GM23338 (cell line): ENCODE measurements at regions not wholly inside any gene's neighbourhood (a gene's known extent, or its start where the extent isn't known, plus 50 kb on each side); places are given as distances from the start of the nearest gene placed in this dataset.

ENCODE experiments used
- ATAC-seq: fragments of 200-7000 bp; cut with Tn5 transposase; 3 replicates; pipeline ENCODE4 v1.9.1; 2020
- DNase-seq: peaks from one replicate; pipeline ENCODE4 v3.0.0-alpha.2; 2015; ENCODE audit warnings: low spot score
- H2AFZ ChIP-seq: fragments of 200-600 bp; sonication (generic); 2 replicates; pipeline ENCODE4 v1.8.0; 2016; ENCODE audit warnings: antibody characterized with exemption, mild to moderate bottlenecking, moderate library complexity
- H3F3A ChIP-seq: fragments of 200-600 bp; sonication (generic); replicated peaks from 2 replicates; pipeline ENCODE4 v1.8.0; 2017; ENCODE audit warnings: antibody characterized with exemption, mixed run types, low read depth
- H3K27ac ChIP-seq: fragments of 200-600 bp; sonication (generic); 2 replicates; pipeline ENCODE4 v1.6.1; 2016; ENCODE audit warnings: low read depth
- H3K27me3 ChIP-seq: fragments of 200-600 bp; sonication (generic); 2 replicates; pipeline ENCODE4 v1.8.0; 2016; ENCODE audit warnings: mild to moderate bottlenecking, mixed run types, moderate library complexity; ENCODE audit not compliant: insufficient read depth
- H3K36me3 ChIP-seq: fragments of 200-600 bp; sonication (generic); 2 replicates; pipeline ENCODE4 v1.8.0; 2016; ENCODE audit warnings: mild to moderate bottlenecking; ENCODE audit not compliant: insufficient read depth
- H3K4me1 ChIP-seq: fragments of 200-600 bp; sonication (generic); 2 replicates; pipeline ENCODE4 v1.8.0; 2016; ENCODE audit warnings: mild to moderate bottlenecking, moderate library complexity; ENCODE audit not compliant: insufficient read depth
- H3K4me2 ChIP-seq: fragments of 200-600 bp; sonication (generic); 2 replicates; pipeline ENCODE4 v1.7.1; 2017; ENCODE audit warnings: mixed run types
- H3K4me3 ChIP-seq: fragments of 200-600 bp; sonication (generic); 2 replicates; pipeline ENCODE4 v1.6.1; 2016; ENCODE audit warnings: mixed run types
- H3K79me2 ChIP-seq: fragments of 200-600 bp; sonication (generic); replicated peaks from 2 replicates; pipeline ENCODE4 v1.8.0; 2017; ENCODE audit warnings: mild to moderate bottlenecking; ENCODE audit not compliant: insufficient read depth
- H3K9me2 ChIP-seq: fragments of 200-600 bp; sonication (generic); 2 replicates; pipeline ENCODE4 v1.8.0; 2017; ENCODE audit not compliant: insufficient read depth
- H4K20me1 ChIP-seq: fragments of 200-600 bp; sonication (generic); replicated peaks from 2 replicates; pipeline ENCODE4 v1.8.0; 2017; ENCODE audit warnings: mild to moderate bottlenecking; ENCODE audit not compliant: insufficient read depth
- H3K27ac Mint-ChIP-seq: 2 replicates; pipeline ENCODE4 v1.8.0; 2020; ENCODE audit warnings: inconsistent platforms, mild to moderate bottlenecking, moderate library complexity, mixed read lengths
- H3K27me3 Mint-ChIP-seq: 3 replicates; pipeline ENCODE4 v1.8.0; 2022; ENCODE audit warnings: low read depth, mild to moderate bottlenecking, moderate library complexity, mixed read lengths, inconsistent platforms; ENCODE audit not compliant: insufficient read depth, poor library complexity
- H3K36me3 Mint-ChIP-seq: 3 replicates; pipeline ENCODE4 v1.8.0; 2021; ENCODE audit warnings: low read depth, mild to moderate bottlenecking, inconsistent platforms, moderate library complexity, mixed read lengths
- H3K4me1 Mint-ChIP-seq: 3 replicates; pipeline ENCODE4 v1.8.0; 2020; ENCODE audit warnings: mild to moderate bottlenecking, inconsistent platforms, mixed read lengths
- H3K4me3 Mint-ChIP-seq: 3 replicates; pipeline ENCODE4 v1.8.0; 2021; ENCODE audit warnings: moderate library complexity, mild to moderate bottlenecking, inconsistent platforms, mixed read lengths
- H3K9me3 Mint-ChIP-seq: 3 replicates; pipeline ENCODE4 v1.8.0; 2020; ENCODE audit warnings: moderate library complexity, mild to moderate bottlenecking, inconsistent platforms, mixed read lengths
- EZH2 ChIP-seq: fragments of 200-600 bp; sonication (generic); IDR thresholded peaks from one replicate; pipeline ENCODE4 v1.8.0; 2017; ENCODE audit warnings: antibody characterized with exemption, mild to moderate bottlenecking, low read depth; ENCODE audit not compliant: unreplicated experiment
- NANOG ChIP-seq: IDR thresholded peaks from 2 replicates; pipeline ENCODE4 v1.6.1; 2016; ENCODE audit warnings: antibody characterized with exemption, borderline replicate concordance
- POLR2AphosphoS5 ChIP-seq: IDR thresholded peaks from 2 replicates; pipeline ENCODE4 v1.6.1; 2016; ENCODE audit warnings: antibody characterized with exemption, low read depth
- STAT1 ChIP-seq: IDR thresholded peaks from one replicate; pipeline ENCODE4 v1.6.1; 2016; ENCODE audit warnings: antibody characterized with exemption; ENCODE audit not compliant: unreplicated experiment
- ZNF114 ChIP-seq: fragments of 250-450 bp; sonication (Bioruptor Pico); IDR thresholded peaks from 2 replicates; pipeline ENCODE4 v1.5.0; 2020; ENCODE audit warnings: mild to moderate bottlenecking, moderate library complexity
- TF ChIP-seq, protein P1 (sequence below): IDR thresholded peaks from 2 replicates; pipeline ENCODE4 v1.6.1; 2016; ENCODE audit warnings: antibody characterized with exemption
- TF ChIP-seq, protein P2 (sequence below): fragments of 250-450 bp; sonication (Bioruptor Pico); IDR thresholded peaks from 2 replicates; pipeline ENCODE4 v1.5.0; 2020; ENCODE audit warnings: mild to moderate bottlenecking, moderate library complexity
- TF ChIP-seq, protein P3 (sequence below): IDR thresholded peaks from one replicate; pipeline ENCODE4 v1.6.1; 2018; ENCODE audit warnings: antibody characterized with exemption; ENCODE audit not compliant: unreplicated experiment
- TF ChIP-seq, protein P4 (sequence below), 2 experiments: fragments of 200-600 bp in 1 of 2; sonication (generic) in 1 of 2; conservative IDR thresholded peaks; 2 replicates each; pipeline versions ENCODE4 v1.5.1 to v1.6.1; 2016 to 2017; ENCODE audit warnings: antibody characterized with exemption in 2 of 2, low read depth in 2 of 2, mild to moderate bottlenecking in 2 of 2, moderate library complexity in 1 of 2

DNA sequence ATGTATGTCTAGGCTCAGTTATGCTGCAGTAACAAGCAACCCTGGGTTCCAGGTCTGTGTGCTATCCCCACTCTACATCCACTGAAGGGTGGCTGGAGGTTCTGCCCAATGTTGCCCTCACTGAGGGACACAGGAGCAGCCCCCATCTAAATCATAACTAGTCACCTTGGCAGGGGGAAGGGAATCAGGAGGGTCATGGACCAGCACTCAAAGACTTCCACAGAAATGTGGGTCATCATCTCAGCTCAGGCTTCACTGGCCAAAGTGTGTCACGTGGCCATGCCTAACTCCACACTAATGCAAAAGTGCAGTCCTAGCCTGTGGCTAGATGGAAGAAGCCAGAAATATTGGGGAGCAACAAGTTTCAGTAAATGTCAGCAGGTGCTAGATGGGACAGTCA lies 137.3 kb upstream of the ZNF507 start:
- Histone ChIP-seq H3K4me3 (no peak overlapping the region), H3K36me3 (no peaks in the 10 kb centered on the region), H2AFZ (no peak overlapping the region), H3F3A (no peaks in the 10 kb centered on the region), H3K27ac (no peak overlapping the region), H3K4me1 (no peaks in the 10 kb centered on the region), H3K79me2 (no peaks in the 10 kb centered on the region), H3K9me2 (no peaks in the 10 kb centered on the region; the same call in none of the 2 replicates), H3K27me3 (no peaks in the 10 kb centered on the region), H3K4me2 (no peak overlapping the region), H4K20me1 (no peaks in the 10 kb centered on the region)
- DNase-seq (no peak), ATAC-seq (no peak)
- Mint-ChIP-seq H3K4me1 (peaks cover 2% of the 10 kb centered on the region; the same call in 1 of the 3 replicates), H3K9me3 (peaks cover 25% of the 10 kb centered on the region), H3K27ac (no peak overlapping the region), H3K4me3 (no peak overlapping the region), H3K27me3 (no peaks in the 10 kb centered on the region), H3K36me3 (peaks cover 8% of the 10 kb centered on the region; the same call in 2 of the 3 replicates)
- TF ChIP-seq, protein P1, sequence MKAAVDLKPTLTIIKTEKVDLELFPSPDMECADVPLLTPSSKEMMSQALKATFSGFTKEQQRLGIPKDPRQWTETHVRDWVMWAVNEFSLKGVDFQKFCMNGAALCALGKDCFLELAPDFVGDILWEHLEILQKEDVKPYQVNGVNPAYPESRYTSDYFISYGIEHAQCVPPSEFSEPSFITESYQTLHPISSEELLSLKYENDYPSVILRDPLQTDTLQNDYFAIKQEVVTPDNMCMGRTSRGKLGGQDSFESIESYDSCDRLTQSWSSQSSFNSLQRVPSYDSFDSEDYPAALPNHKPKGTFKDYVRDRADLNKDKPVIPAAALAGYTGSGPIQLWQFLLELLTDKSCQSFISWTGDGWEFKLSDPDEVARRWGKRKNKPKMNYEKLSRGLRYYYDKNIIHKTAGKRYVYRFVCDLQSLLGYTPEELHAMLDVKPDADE, result no peak
- TF ChIP-seq, protein P2, sequence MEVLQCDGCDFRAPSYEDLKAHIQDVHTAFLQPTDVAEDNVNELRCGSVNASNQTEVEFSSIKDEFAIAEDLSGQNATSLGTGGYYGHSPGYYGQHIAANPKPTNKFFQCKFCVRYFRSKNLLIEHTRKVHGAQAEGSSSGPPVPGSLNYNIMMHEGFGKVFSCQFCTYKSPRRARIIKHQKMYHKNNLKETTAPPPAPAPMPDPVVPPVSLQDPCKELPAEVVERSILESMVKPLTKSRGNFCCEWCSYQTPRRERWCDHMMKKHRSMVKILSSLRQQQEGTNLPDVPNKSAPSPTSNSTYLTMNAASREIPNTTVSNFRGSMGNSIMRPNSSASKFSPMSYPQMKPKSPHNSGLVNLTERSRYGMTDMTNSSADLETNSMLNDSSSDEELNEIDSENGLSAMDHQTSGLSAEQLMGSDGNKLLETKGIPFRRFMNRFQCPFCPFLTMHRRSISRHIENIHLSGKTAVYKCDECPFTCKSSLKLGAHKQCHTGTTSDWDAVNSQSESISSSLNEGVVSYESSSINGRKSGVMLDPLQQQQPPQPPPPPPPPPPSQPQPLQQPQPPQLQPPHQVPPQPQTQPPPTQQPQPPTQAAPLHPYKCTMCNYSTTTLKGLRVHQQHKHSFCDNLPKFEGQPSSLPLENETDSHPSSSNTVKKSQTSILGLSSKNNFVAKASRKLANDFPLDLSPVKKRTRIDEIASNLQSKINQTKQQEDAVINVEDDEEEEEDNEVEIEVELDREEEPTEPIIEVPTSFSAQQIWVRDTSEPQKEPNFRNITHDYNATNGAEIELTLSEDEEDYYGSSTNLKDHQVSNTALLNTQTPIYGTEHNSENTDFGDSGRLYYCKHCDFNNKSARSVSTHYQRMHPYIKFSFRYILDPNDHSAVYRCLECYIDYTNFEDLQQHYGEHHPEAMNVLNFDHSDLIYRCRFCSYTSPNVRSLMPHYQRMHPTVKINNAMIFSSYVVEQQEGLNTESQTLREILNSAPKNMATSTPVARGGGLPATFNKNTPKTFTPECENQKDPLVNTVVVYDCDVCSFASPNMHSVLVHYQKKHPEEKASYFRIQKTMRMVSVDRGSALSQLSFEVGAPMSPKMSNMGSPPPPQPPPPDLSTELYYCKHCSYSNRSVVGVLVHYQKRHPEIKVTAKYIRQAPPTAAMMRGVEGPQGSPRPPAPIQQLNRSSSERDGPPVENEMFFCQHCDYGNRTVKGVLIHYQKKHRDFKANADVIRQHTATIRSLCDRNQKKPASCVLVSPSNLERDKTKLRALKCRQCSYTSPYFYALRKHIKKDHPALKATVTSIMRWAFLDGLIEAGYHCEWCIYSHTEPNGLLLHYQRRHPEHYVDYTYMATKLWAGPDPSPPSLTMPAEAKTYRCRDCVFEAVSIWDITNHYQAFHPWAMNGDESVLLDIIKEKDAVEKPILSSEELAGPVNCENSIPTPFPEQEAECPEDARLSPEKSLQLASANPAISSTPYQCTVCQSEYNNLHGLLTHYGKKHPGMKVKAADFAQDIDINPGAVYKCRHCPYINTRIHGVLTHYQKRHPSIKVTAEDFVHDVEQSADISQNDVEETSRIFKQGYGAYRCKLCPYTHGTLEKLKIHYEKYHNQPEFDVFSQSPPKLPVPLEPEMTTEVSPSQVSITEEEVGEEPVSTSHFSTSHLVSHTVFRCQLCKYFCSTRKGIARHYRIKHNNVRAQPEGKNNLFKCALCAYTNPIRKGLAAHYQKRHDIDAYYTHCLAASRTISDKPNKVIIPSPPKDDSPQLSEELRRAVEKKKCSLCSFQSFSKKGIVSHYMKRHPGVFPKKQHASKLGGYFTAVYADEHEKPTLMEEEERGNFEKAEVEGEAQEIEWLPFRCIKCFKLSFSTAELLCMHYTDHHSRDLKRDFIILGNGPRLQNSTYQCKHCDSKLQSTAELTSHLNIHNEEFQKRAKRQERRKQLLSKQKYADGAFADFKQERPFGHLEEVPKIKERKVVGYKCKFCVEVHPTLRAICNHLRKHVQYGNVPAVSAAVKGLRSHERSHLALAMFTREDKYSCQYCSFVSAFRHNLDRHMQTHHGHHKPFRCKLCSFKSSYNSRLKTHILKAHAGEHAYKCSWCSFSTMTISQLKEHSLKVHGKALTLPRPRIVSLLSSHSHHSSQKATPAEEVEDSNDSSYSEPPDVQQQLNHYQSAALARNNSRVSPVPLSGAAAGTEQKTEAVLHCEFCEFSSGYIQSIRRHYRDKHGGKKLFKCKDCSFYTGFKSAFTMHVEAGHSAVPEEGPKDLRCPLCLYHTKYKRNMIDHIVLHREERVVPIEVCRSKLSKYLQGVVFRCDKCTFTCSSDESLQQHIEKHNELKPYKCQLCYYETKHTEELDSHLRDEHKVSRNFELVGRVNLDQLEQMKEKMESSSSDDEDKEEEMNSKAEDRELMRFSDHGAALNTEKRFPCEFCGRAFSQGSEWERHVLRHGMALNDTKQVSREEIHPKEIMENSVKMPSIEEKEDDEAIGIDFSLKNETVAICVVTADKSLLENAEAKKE (CRISPR knock-in tag), result no peak
- no peak for TF ChIP-seq NANOG
- TF ChIP-seq, protein P3, sequence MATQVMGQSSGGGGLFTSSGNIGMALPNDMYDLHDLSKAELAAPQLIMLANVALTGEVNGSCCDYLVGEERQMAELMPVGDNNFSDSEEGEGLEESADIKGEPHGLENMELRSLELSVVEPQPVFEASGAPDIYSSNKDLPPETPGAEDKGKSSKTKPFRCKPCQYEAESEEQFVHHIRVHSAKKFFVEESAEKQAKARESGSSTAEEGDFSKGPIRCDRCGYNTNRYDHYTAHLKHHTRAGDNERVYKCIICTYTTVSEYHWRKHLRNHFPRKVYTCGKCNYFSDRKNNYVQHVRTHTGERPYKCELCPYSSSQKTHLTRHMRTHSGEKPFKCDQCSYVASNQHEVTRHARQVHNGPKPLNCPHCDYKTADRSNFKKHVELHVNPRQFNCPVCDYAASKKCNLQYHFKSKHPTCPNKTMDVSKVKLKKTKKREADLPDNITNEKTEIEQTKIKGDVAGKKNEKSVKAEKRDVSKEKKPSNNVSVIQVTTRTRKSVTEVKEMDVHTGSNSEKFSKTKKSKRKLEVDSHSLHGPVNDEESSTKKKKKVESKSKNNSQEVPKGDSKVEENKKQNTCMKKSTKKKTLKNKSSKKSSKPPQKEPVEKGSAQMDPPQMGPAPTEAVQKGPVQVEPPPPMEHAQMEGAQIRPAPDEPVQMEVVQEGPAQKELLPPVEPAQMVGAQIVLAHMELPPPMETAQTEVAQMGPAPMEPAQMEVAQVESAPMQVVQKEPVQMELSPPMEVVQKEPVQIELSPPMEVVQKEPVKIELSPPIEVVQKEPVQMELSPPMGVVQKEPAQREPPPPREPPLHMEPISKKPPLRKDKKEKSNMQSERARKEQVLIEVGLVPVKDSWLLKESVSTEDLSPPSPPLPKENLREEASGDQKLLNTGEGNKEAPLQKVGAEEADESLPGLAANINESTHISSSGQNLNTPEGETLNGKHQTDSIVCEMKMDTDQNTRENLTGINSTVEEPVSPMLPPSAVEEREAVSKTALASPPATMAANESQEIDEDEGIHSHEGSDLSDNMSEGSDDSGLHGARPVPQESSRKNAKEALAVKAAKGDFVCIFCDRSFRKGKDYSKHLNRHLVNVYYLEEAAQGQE, result no peak
- TF ChIP-seq, protein P4, sequence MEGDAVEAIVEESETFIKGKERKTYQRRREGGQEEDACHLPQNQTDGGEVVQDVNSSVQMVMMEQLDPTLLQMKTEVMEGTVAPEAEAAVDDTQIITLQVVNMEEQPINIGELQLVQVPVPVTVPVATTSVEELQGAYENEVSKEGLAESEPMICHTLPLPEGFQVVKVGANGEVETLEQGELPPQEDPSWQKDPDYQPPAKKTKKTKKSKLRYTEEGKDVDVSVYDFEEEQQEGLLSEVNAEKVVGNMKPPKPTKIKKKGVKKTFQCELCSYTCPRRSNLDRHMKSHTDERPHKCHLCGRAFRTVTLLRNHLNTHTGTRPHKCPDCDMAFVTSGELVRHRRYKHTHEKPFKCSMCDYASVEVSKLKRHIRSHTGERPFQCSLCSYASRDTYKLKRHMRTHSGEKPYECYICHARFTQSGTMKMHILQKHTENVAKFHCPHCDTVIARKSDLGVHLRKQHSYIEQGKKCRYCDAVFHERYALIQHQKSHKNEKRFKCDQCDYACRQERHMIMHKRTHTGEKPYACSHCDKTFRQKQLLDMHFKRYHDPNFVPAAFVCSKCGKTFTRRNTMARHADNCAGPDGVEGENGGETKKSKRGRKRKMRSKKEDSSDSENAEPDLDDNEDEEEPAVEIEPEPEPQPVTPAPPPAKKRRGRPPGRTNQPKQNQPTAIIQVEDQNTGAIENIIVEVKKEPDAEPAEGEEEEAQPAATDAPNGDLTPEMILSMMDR (conservative IDR thresholded peaks at IDR 0.05; ENCODE audit: low read depth in 2 of 2), result no peak
- no peak for TF ChIP-seq STAT1
- TF ChIP-seq ZNF114 (CRISPR knock-in tag), result no peak
- TF ChIP-seq EZH2, result no peak
- no peak for TF ChIP-seq POLR2AphosphoS5
